HEK293T (cell line): ENCODE measurements at regions not wholly inside any gene's neighbourhood (a gene's known extent, or its start where the extent isn't known, plus 50 kb on each side); places are given as distances from the start of the nearest gene placed in this dataset.

ENCODE experiments used
- CTCF ChIA-PET: fragments of 350-600 bp; formaldehyde crosslinking; extraction: SDS; loops from one replicate; lab custom pipeline; 2021; ENCODE audit warnings: antibody characterized with exemption, inconsistent platforms; lab: Yijun Ruan, JAX
- POLR2A ChIA-PET: fragments of 350-600 bp; formaldehyde crosslinking; extraction: SDS; loops from one replicate; lab custom pipeline; 2020; ENCODE audit warnings: antibody characterized with exemption, inconsistent platforms; lab: Yijun Ruan, JAX
- DNase-seq: peaks from one replicate; pipeline ENCODE4 v3.0.0; 2012; ENCODE audit warnings: mixed read lengths; ENCODE audit errors: extremely low spot score
- ARNT ChIP-seq: fragments of 450-650 bp; IDR thresholded peaks from 2 replicates; pipeline ENCODE4 v1.6.1; 2017; ENCODE audit warnings: mild to moderate bottlenecking
- BHLHE40 ChIP-seq: fragments of 450-650 bp; IDR thresholded peaks from 2 replicates; pipeline ENCODE4 v1.6.1; 2016; ENCODE audit warnings: mild to moderate bottlenecking, moderate library complexity, borderline replicate concordance
- CTBP1 ChIP-seq: fragments of 450-650 bp; IDR thresholded peaks from 2 replicates; pipeline ENCODE4 v1.6.1; 2016; ENCODE audit warnings: borderline replicate concordance
- ELF4 ChIP-seq: fragments of 450-650 bp; IDR thresholded peaks from 2 replicates; pipeline ENCODE4 v1.6.1; 2017; ENCODE audit warnings: antibody characterized with exemption
- FOXA1 ChIP-seq: fragments of 450-650 bp; IDR thresholded peaks from 2 replicates; pipeline ENCODE4 v1.6.1; 2016; ENCODE audit warnings: mild to moderate bottlenecking
- FOXK2 ChIP-seq: fragments of 450-650 bp; IDR thresholded peaks from 2 replicates; pipeline ENCODE4 v1.6.1; 2016; ENCODE audit warnings: mild to moderate bottlenecking
- FOXM1 ChIP-seq: fragments of 450-650 bp; IDR thresholded peaks from 2 replicates; pipeline ENCODE4 v1.6.1; 2017; ENCODE audit warnings: mild to moderate bottlenecking, borderline replicate concordance
- HDGF ChIP-seq: fragments of 450-650 bp; IDR thresholded peaks from 2 replicates; pipeline ENCODE4 v1.6.1; 2017; ENCODE audit warnings: antibody characterized with exemption, borderline replicate concordance
- L3MBTL2 ChIP-seq: fragments of 450-650 bp; conservative IDR thresholded peaks from 2 replicates; pipeline ENCODE4 v1.6.1; 2016; ENCODE audit warnings: mild to moderate bottlenecking
- LEF1 ChIP-seq: fragments of 450-650 bp; IDR thresholded peaks from 2 replicates; pipeline ENCODE4 v1.6.1; 2017; ENCODE audit warnings: mild to moderate bottlenecking, borderline replicate concordance
- NFRKB ChIP-seq: fragments of 450-650 bp; IDR thresholded peaks from 2 replicates; pipeline ENCODE4 v1.6.1; 2016; ENCODE audit warnings: mild to moderate bottlenecking, moderate library complexity
- SP1 ChIP-seq: fragments of 450-650 bp; IDR thresholded peaks from 2 replicates; pipeline ENCODE4 v1.6.1; 2017
- SUZ12 ChIP-seq: fragments of 450-650 bp; IDR thresholded peaks from 2 replicates; pipeline ENCODE4 v1.6.1; 2016; ENCODE audit warnings: mild to moderate bottlenecking
- TARDBP ChIP-seq: fragments of 450-650 bp; IDR thresholded peaks from 2 replicates; pipeline ENCODE4 v1.6.1; 2016
- ZNF384 ChIP-seq: fragments of 450-650 bp; IDR thresholded peaks from 2 replicates; pipeline ENCODE4 v1.6.1; 2016
- TF ChIP-seq, protein P1 (sequence below): fragments of 450-650 bp; IDR thresholded peaks from 2 replicates; pipeline ENCODE4 v1.6.1; 2016

DNA sequence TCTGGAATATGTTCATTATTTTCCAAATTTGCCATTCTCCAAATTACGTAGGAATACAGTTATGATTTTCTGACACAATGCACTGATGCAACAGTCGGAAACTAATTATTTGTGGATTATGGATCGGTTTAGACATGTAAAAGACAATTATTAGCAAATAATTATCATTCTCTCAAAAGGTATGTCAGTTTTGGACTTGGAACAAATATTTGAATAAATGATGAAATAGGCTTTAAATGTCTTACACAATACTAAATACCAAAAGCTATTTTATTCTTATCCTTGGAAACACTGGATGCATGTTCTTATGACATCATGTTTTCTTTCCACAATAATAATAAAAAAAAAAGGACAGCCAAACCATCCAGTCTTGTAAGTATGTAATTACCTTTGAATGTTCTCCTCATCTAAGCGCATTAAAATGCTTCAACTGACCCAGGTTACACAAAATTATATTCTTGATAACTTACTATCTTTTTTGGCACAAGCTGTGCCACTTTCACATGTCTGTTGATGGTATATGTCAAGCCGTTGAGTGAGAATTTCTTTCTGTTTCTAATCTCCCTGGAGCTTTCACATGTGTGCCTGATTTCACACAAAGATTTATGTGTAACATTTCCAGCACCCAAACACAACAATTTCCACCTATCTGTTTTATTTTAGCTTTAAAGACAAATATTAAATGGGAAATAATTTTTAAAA, 238.5 kb upstream of the ZNF385D start:
- ChIA-PET POLR2A (no interaction called here), CTCF (no interaction called here)
- no peak for TF ChIP-seq L3MBTL2
- TF ChIP-seq LEF1, result no peak
- TF ChIP-seq ARNT, result no peak
- TF ChIP-seq SP1, result no peak
- TF ChIP-seq TARDBP, result no peak
- DNase-seq, result no peak

DNA sequence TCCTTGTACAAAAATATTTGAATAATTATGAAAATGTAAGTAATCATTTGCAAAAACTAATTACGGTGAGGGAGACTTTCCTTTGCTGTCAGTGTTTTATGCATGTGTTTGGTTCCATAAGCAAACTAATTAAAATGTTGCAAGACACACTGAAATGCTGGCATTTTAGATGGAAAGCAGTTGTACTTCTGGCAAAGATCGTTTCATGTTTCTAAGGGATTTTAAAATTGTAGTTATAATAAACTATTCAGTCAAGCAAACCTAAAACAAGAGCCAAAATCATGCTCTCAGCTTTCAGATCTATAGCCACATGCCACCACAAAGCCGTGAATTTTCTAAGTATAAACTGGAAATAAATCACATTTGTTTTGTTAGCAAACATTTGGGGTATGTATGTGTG, 240.1 kb upstream of the ZNF385D start:
- TF ChIP-seq NFRKB (no peak), FOXM1 (no peak), FOXA1 (no peak), LEF1 (no peak), CTBP1 (no peak), HDGF (no peak), L3MBTL2 (no peak)
- ChIA-PET POLR2A (no interaction called here), CTCF (interaction anchor here (0.5 kb wide), 1 partner anchor 139 kb away, joined by 4 read pairs; no protein-coding TSS in a partner anchor)
- no peak for DNase-seq

DNA sequence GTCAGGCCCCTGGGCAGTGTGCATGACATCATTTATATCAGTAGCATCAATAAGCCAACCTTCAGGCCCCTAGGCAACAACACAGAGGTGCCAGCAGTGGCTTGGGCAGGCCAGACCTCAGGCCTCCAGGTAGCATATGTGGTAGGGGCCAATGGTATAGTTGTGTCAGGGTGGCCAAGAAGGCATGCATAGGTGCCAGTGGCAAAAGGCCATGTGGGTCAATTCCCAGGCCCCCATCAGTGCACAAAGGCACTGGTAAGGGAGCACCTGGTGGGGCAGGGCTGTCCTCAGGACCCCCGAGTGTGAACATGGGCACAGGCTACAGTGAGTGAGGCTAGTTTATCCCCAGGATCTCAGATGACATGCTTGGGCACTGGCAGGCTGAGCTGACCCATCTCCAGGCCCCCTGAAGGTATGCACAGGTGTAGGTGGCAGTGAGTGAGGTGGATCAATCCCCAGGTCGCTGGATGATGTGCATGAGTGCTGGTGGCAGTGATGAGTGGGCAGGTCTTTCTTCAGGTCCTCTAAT, 244.1 kb upstream of the ZNF385D start:
- ChIA-PET CTCF (no interaction called here), POLR2A (no interaction called here)
- no peak for TF ChIP-seq SUZ12
- no peak for TF ChIP-seq L3MBTL2
- DNase-seq, result no peak

DNA sequence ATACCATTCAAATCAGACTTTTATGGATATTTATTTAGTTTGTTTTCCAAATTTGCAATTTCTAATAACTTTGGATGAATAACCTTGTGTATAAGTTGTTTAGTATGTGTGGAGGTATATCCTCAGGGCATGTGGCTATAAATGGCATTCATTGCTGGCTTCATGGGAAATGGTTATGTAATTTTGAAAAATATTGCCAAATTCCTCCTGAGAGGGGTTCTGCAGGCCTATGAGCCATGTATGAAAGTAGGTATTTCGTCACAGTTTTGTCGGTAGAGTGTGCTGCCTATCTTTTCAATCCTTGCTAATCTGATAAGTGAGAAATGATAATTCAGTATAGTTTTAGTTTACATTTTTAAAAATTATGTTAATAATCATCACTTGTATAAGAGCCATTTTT, 256.4 kb upstream of the ZNF385D start:
- CTCF ChIA-PET, result no interaction called here
- no peak for DNase-seq
- TF ChIP-seq LEF1, result no peak
- no peak for TF ChIP-seq FOXM1
- no peak for TF ChIP-seq ARNT
- TF ChIP-seq ELF4, result no peak
- POLR2A ChIA-PET, result no interaction called here

DNA sequence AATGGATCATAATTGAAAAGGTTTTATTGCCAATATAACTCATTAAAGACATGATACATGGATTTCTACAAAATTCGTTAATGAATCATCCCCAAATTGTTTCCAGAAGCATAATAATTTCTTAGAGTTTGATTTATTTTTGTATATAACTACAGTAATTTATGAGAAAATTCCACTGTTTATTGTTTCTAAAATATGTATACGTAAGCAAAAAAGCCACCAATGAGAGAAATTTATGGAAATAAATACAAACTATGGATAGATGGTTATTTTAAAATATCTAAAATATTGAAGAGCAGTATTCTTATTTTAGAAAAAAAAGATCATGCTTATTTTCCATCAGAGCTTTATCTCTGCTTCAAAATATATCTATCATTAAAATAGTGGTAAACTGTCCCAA, 260.0 kb upstream of the ZNF385D start:
- POLR2A ChIA-PET, result no interaction called here
- DNase-seq, result no peak
- CTCF ChIA-PET, result no interaction called here
- TF ChIP-seq ZNF384 (no peak), BHLHE40 (no peak), FOXA1 (no peak), NFRKB (no peak), L3MBTL2 (no peak), ELF4 (no peak), SP1 (no peak), TARDBP (no peak), CTBP1 (no peak), FOXM1 (no peak), SUZ12 (no peak), FOXK2 (no peak), HDGF (no peak)
- TF ChIP-seq, protein P1, sequence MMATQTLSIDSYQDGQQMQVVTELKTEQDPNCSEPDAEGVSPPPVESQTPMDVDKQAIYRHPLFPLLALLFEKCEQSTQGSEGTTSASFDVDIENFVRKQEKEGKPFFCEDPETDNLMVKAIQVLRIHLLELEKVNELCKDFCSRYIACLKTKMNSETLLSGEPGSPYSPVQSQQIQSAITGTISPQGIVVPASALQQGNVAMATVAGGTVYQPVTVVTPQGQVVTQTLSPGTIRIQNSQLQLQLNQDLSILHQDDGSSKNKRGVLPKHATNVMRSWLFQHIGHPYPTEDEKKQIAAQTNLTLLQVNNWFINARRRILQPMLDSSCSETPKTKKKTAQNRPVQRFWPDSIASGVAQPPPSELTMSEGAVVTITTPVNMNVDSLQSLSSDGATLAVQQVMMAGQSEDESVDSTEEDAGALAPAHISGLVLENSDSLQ, result no peak

DNA sequence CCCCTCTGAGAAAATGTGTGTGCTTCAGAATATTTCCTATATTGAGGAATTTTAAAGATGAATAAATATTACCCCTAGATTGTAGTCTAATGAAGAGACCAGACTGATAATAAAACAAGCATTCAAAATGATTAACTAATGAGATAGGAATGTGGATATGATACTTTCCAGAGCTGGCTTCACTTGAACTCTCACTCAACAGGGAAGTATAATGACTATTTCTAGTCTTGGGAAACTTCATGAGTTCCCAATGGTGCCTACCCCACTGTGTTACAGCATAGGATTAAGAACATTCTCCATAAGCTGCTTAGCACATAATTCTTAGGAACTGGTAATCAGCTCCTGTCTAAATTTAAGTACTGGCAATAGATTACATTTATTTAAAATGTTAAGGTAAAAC, 261.5 kb upstream of the ZNF385D start:
- POLR2A ChIA-PET, result no interaction called here
- TF ChIP-seq CTBP1 (no peak), ARNT (no peak), BHLHE40 (no peak), SUZ12 (no peak), TARDBP (no peak), FOXM1 (no peak), L3MBTL2 (no peak), FOXA1 (no peak), NFRKB (no peak), ELF4 (no peak), LEF1 (no peak), HDGF (no peak)
- TF ChIP-seq, protein P1, result no peak
- CTCF ChIA-PET, result no interaction called here
- no peak for DNase-seq

DNA sequence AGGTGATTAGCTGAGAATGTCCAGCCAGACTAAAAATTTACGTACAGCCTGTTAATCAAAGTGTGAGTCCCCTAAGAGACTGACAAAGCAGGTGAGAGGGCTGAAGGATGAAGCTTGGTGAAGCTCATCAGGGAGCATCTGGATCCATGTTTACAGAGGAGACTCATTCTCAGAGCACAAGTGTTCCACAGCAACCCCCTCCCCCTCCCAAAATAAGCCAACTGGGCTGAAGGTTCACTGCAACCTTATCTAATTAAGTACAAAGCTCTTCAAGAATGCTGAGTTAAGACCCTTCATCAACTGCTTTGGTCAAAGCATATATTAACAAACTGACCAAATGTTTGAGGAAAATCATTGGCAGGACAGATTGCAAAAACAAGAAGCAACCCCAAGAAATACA, 262.6 kb upstream of the ZNF385D start:
- no peak for DNase-seq
- ChIA-PET CTCF (no interaction called here), POLR2A (no interaction called here)
- TF ChIP-seq SUZ12 (no peak), NFRKB (no peak), CTBP1 (no peak), ZNF384 (no peak), HDGF (no peak), BHLHE40 (no peak)
